SU-DHL-6 (cell line): ENCODE measurements at regions not wholly inside any gene's neighbourhood (a gene's known extent, or its start where the extent isn't known, plus 50 kb on each side); places are given as distances from the start of the nearest gene placed in this dataset.

ENCODE experiments used
- H2AFZ ChIP-seq: fragments of 200-600 bp; sonication (generic); 2 replicates; pipeline ENCODE4 v1.6.1; 2014; ENCODE audit warnings: low read depth, mild to moderate bottlenecking, moderate library complexity, mixed read lengths, antibody characterized with exemption, low read length; ENCODE audit not compliant: severe bottlenecking
- H3F3A ChIP-seq: fragments of 200-600 bp; shearing (Covaris generic); 2 replicates; pipeline ENCODE4 v1.6.0; 2016; ENCODE audit warnings: antibody characterized with exemption, mild to moderate bottlenecking; ENCODE audit not compliant: insufficient read depth
- H3K27ac ChIP-seq: fragments of 200-600 bp; sonication (generic); 2 replicates; pipeline ENCODE4 v1.5.1; 2016; ENCODE audit warnings: low read depth, mild to moderate bottlenecking, low read length, moderate library complexity, mixed read lengths
- H3K27me3 ChIP-seq: fragments of 200-600 bp; sonication (generic), shearing (Covaris generic); 2 replicates; pipeline ENCODE4 v1.6.0; 2014; ENCODE audit warnings: mild to moderate bottlenecking, low read length
- H3K36me3 ChIP-seq: fragments of 200-600 bp; sonication (generic); 2 replicates; pipeline ENCODE4 v1.6.1; 2014; ENCODE audit warnings: mild to moderate bottlenecking, low read length, mixed read lengths
- H3K4me2 ChIP-seq: fragments of 300-600, 200-600 bp; shearing (Covaris generic), sonication (generic); 2 replicates; pipeline ENCODE4 v1.6.0; 2014; ENCODE audit warnings: low read length, low read depth, mild to moderate bottlenecking; ENCODE audit not compliant: poor library complexity, severe bottlenecking
- H3K4me3 ChIP-seq: fragments of 200-600 bp; sonication (generic); 2 replicates; pipeline ENCODE4 v1.5.1; 2014; ENCODE audit warnings: antibody characterized with exemption, low read length, mild to moderate bottlenecking, mixed read lengths; ENCODE audit not compliant: insufficient read depth, poor library complexity, severe bottlenecking
- H3K79me2 ChIP-seq: fragments of 200-600 bp; sonication (generic); 2 replicates; pipeline ENCODE4 v1.6.1; 2014; ENCODE audit warnings: mild to moderate bottlenecking, low read length, moderate library complexity; ENCODE audit not compliant: insufficient read depth
- H3K9ac ChIP-seq: fragments of 200-600 bp; sonication (generic); 2 replicates; pipeline ENCODE4 v1.7.0; 2014; ENCODE audit warnings: mild to moderate bottlenecking, low read length
- H3K9me2 ChIP-seq: fragments of 200-600 bp; sonication (generic); replicated peaks from 2 replicates; pipeline ENCODE4 v1.6.1; 2014; ENCODE audit warnings: low read length; ENCODE audit not compliant: insufficient read depth
- H3K9me3 ChIP-seq: fragments of 200-600 bp; sonication (generic); 2 replicates; pipeline ENCODE4 v1.6.1; 2014; ENCODE audit warnings: low read length, mixed read lengths; ENCODE audit not compliant: insufficient read depth
- H4K20me1 ChIP-seq: fragments of 200-600 bp; sonication (generic); 2 replicates; pipeline ENCODE4 v1.6.1; 2014; ENCODE audit warnings: low read depth, mild to moderate bottlenecking, antibody characterized with exemption, low read length, moderate library complexity, mixed read lengths
- EZH2phosphoT487 ChIP-seq: fragments of 200-600 bp; sonication (generic), shearing (Covaris generic); conservative IDR thresholded peaks from 2 replicates; pipeline ENCODE4 v1.6.1; 2018; ENCODE audit warnings: mild to moderate bottlenecking, antibody characterized with exemption, low read length, moderate library complexity, mixed read lengths
- TF ChIP-seq, protein P1 (sequence below): fragments of 200-600 bp; sonication (generic); IDR thresholded peaks from one replicate; pipeline ENCODE4 v1.5.1; 2017; ENCODE audit warnings: antibody characterized with exemption, mild to moderate bottlenecking, low read length, moderate library complexity; ENCODE audit not compliant: insufficient read depth, poor library complexity, severe bottlenecking

DNA sequence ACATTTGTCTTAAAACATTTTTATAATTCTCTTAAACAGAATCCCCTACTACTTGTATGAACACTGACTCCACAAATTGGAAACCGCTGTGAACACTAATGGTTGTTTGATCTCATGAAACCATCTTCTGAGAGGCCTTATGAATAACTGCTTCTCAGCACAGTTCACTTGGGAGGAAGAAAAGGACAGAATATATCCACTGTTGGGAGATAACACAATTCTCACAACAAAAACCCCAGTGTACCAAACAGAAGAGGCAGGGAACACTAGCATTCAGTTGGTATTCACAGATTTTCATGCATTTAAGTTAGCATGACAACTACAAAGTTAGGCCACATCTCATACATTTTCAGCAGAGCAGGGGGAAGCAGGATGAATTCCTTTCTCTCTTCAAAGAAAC is 89.0 kb upstream of the SELENOP start:
- no peaks in the 10 kb centered on the region for H3F3A ChIP-seq
- H3K4me2 ChIP-seq = no peak overlapping the region
- no peak overlapping the region for H2AFZ ChIP-seq
- no peaks in the 10 kb centered on the region for H3K9me2 ChIP-seq
- no peak for TF ChIP-seq EZH2phosphoT487
- TF ChIP-seq, protein P1, sequence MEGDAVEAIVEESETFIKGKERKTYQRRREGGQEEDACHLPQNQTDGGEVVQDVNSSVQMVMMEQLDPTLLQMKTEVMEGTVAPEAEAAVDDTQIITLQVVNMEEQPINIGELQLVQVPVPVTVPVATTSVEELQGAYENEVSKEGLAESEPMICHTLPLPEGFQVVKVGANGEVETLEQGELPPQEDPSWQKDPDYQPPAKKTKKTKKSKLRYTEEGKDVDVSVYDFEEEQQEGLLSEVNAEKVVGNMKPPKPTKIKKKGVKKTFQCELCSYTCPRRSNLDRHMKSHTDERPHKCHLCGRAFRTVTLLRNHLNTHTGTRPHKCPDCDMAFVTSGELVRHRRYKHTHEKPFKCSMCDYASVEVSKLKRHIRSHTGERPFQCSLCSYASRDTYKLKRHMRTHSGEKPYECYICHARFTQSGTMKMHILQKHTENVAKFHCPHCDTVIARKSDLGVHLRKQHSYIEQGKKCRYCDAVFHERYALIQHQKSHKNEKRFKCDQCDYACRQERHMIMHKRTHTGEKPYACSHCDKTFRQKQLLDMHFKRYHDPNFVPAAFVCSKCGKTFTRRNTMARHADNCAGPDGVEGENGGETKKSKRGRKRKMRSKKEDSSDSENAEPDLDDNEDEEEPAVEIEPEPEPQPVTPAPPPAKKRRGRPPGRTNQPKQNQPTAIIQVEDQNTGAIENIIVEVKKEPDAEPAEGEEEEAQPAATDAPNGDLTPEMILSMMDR = no peak
- H3K27me3 ChIP-seq = no peaks in the 10 kb centered on the region
- H4K20me1 ChIP-seq = no peaks in the 10 kb centered on the region
- no peak overlapping the region for H3K9ac ChIP-seq
- no peak overlapping the region for H3K4me3 ChIP-seq
- H3K36me3 ChIP-seq = no peaks in the 10 kb centered on the region
- no peak overlapping the region for H3K27ac ChIP-seq
- H3K9me3 ChIP-seq = no peaks in the 10 kb centered on the region
- H3K79me2 ChIP-seq = no peaks in the 10 kb centered on the region

DNA sequence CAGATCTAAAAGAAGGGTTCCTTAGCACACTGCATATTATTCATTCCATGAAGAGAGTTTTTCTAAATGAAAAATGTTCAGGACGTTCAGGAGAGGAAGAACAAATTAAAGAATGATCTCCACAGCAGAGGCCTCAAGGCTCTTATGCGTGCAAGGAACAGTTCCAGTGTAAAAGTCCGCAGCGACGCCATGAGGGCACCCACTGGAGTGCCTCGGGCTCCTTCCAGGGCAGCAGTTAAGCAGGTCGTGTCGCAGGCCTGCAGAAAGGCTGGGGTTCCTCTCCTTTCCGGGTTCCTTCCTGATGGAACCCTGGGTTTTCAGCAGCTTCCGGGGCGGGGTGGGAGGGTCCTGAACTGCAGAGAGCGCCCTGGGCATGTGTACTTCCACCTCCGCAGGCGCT is 87.1 kb upstream of the SELENOP start:
- Histone ChIP-seq H3F3A (no peaks in the 10 kb centered on the region), H3K9me2 (no peaks in the 10 kb centered on the region), H3K4me3 (no peak overlapping the region), H3K9me3 (no peaks in the 10 kb centered on the region), H3K27me3 (no peaks in the 10 kb centered on the region), H3K4me2 (no peak overlapping the region), H3K36me3 (no peaks in the 10 kb centered on the region), H3K9ac (no peak overlapping the region), H3K27ac (no peak overlapping the region), H3K79me2 (no peaks in the 10 kb centered on the region), H2AFZ (no peak overlapping the region), H4K20me1 (no peaks in the 10 kb centered on the region)
- TF ChIP-seq EZH2phosphoT487 = no peak
- TF ChIP-seq, protein P1 = no peak

DNA sequence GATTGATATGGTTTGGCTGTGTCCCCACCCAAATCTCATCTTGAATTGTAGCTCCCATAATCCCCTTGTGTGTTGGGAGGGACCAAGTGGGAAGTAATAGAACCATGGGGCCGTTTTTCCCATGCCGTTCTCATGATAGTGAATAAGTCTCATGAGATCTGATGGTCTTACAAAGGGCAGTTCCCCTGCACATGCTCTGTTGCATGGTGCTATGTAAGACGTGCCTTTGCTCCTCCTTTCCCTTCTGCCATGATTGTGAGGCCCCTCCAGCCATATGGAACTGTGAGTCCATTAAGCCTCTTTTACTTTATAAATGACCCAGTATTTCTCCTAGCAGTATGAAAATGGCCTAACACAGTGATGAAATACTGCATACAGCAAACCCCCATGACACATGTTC is 84.8 kb upstream of the SELENOP start:
- Histone ChIP-seq H3K9me3 (no peaks in the 10 kb centered on the region), H3F3A (no peaks in the 10 kb centered on the region), H3K36me3 (no peaks in the 10 kb centered on the region), H3K27me3 (no peaks in the 10 kb centered on the region), H3K79me2 (no peaks in the 10 kb centered on the region), H3K9ac (no peak overlapping the region), H3K4me2 (no peak overlapping the region), H3K27ac (no peak overlapping the region), H2AFZ (no peak overlapping the region), H3K9me2 (no peaks in the 10 kb centered on the region), H3K4me3 (no peak overlapping the region), H4K20me1 (no peaks in the 10 kb centered on the region)
- TF ChIP-seq EZH2phosphoT487 = no peak
- TF ChIP-seq, protein P1 = no peak

DNA sequence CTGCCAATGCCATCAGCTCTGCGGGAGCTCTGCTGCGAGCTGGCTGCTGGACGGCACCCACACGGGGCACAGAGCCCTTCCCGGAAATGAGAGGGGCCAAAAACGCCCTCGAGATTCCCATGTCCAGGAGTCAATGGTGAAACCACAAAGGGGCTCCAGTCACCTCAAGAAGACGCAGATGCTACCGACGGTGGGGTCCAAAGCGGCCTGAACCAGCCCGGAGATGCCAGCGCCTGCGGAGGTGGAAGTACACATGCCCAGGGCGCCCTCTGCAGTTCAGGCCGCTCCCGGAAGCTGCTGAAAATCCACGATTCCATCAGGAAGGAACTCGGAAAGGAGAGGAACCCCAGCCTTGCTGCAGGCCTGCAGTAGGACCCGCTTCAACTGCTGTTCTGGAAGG is 82.4 kb upstream of the SELENOP start:
- Histone ChIP-seq H4K20me1 (no peaks in the 10 kb centered on the region), H3F3A (no peaks in the 10 kb centered on the region), H3K9me3 (no peaks in the 10 kb centered on the region), H3K27ac (no peak overlapping the region), H3K4me3 (no peak overlapping the region), H3K27me3 (no peaks in the 10 kb centered on the region), H3K36me3 (no peaks in the 10 kb centered on the region), H3K4me2 (no peak overlapping the region), H3K9me2 (no peaks in the 10 kb centered on the region), H3K9ac (no peak overlapping the region), H2AFZ (no peak overlapping the region), H3K79me2 (no peaks in the 10 kb centered on the region)
- TF ChIP-seq EZH2phosphoT487 = no peak
- TF ChIP-seq, protein P1 = no peak
